GM12865 (cell line): ENCODE measurements at regions not wholly inside any gene's neighbourhood (a gene's known extent, or its start where the extent isn't known, plus 50 kb on each side); places are given as distances from the start of the nearest gene placed in this dataset.

ENCODE experiments used
- DNase-seq: peaks from one replicate; pipeline ENCODE4 v3.0.0; 2010; ENCODE audit warnings: low read depth
- H3K4me3 ChIP-seq: 2 replicates; pipeline ENCODE4 v1.5.1; 2011; ENCODE audit warnings: mild to moderate bottlenecking, low read depth, low read length, control low read depth
- CTCF ChIP-seq: IDR thresholded peaks from 2 replicates; pipeline ENCODE4 v1.5.1; 2011; ENCODE audit warnings: low read length, control low read depth, low read depth, inconsistent platforms; ENCODE audit not compliant: insufficient read depth; ENCODE audit errors: missing control alignments

GRCh38 chr4:98781641-98782357 is 123.4 kb upstream of the TSPAN5 start:
- no peak for TF ChIP-seq CTCF
- H3K4me3 ChIP-seq, result no peak overlapping the region
- DNase-seq, result no peak

GRCh38 chr4:98780926-98781325 is 122.5 kb upstream of the TSPAN5 start:
- TF ChIP-seq CTCF, result no peak
- H3K4me3 ChIP-seq, result no peak overlapping the region
- DNase-seq, result no peak

- DNase-seq, result no peak
- TF ChIP-seq CTCF, result no peak
- no peak overlapping the region for H3K4me3 ChIP-seq
Measured at GRCh38 chr4:98779088-98779487, 120.7 kb upstream of the TSPAN5 start.

GRCh38 chr4:98778206-98778605 is 119.8 kb upstream of the TSPAN5 start:
- no peak overlapping the region for H3K4me3 ChIP-seq
- DNase-seq, result no peak
- TF ChIP-seq CTCF, result no peak

GRCh38 chr4:98775672-98776071 is 117.3 kb upstream of the TSPAN5 start:
- H3K4me3 ChIP-seq, result no peak overlapping the region
- no peak for DNase-seq
- TF ChIP-seq CTCF, result no peak

- no peak for DNase-seq
- TF ChIP-seq CTCF, result no peak
- no peak overlapping the region for H3K4me3 ChIP-seq
Measured at GRCh38 chr4:98773638-98774037, 115.2 kb upstream of the TSPAN5 start.
